DMS79 (cell line): ENCODE measurements at regions not wholly inside any gene's neighbourhood (a gene's known extent, or its start where the extent isn't known, plus 50 kb on each side); places are given as distances from the start of the nearest gene placed in this dataset.

Experiments
- DNase-seq: peaks from one replicate; lab custom pipeline; 2025; lab: John Stamatoyannopoulos, UW

GRCh38 chr3:124407260-124407659 lies 323.0 kb upstream of the UMPS start:
- no peak for DNase-seq

- DNase-seq: no peak
Observed at GRCh38 chr3:124409650-124410275, 320.5 kb upstream of the UMPS start.

- no peak for DNase-seq
Observed at GRCh38 chr3:124410471-124410870, 319.8 kb upstream of the UMPS start.

- DNase-seq: no peak
Observed at GRCh38 chr3:124411728-124412127, 318.5 kb upstream of the UMPS start.

GRCh38 chr3:124412644-124413043 lies 317.6 kb upstream of the UMPS start:
- DNase-seq: no peak

- no peak for DNase-seq
Observed at GRCh38 chr3:124413393-124413792, 316.9 kb upstream of the UMPS start.

GRCh38 chr3:124413989-124414598 lies 316.2 kb upstream of the UMPS start:
- no peak for DNase-seq

GRCh38 chr3:124415446-124415960 lies 314.7 kb upstream of the UMPS start:
- DNase-seq: no peak

- DNase-seq: no peak
Observed at GRCh38 chr3:124419303-124419702, 310.9 kb upstream of the UMPS start.

GRCh38 chr3:124420392-124420791 lies 309.9 kb upstream of the UMPS start:
- DNase-seq: no peak

GRCh38 chr3:124422805-124423204 lies 307.4 kb upstream of the UMPS start:
- DNase-seq: no peak

GRCh38 chr3:124424396-124424795 lies 305.9 kb upstream of the UMPS start:
- no peak for DNase-seq

GRCh38 chr3:124425972-124426371 lies 304.3 kb upstream of the UMPS start:
- DNase-seq: no peak

GRCh38 chr3:124428372-124429128 lies 301.7 kb upstream of the UMPS start:
- no peak for DNase-seq

GRCh38 chr3:124429129-124429815 lies 301.0 kb upstream of the UMPS start:
- DNase-seq: peak; percentile 62

GRCh38 chr3:124431331-124431994 lies 298.8 kb upstream of the UMPS start:
- DNase-seq: no peak

- DNase-seq: no peak
Observed at GRCh38 chr3:124434176-124434575, 296.1 kb upstream of the UMPS start.

GRCh38 chr3:124435467-124435866 lies 294.8 kb upstream of the UMPS start:
- DNase-seq: no peak

GRCh38 chr3:124438813-124439212 lies 291.4 kb upstream of the UMPS start:
- DNase-seq: no peak

- no peak for DNase-seq
Observed at GRCh38 chr3:124439603-124440002, 290.6 kb upstream of the UMPS start.

- DNase-seq: no peak
Observed at GRCh38 chr3:124441766-124442165, 288.5 kb upstream of the UMPS start.

GRCh38 chr3:124442463-124442862 lies 287.8 kb upstream of the UMPS start:
- no peak for DNase-seq
